Mucosa of descending colon (tissue), 3 donors: ENCODE measurements at regions not wholly inside any gene's neighbourhood (a gene's known extent, or its start where the extent isn't known, plus 50 kb on each side); places are given as distances from the start of the nearest gene placed in this dataset.

Experiments
- ATAC-seq: fragments of 200-7000 bp; cut with Tn5 transposase; one replicate; pipeline ENCODE4 v1.9.1; 2020; ENCODE audit warnings: mild to moderate bottlenecking, moderate library complexity
- DNase-seq, 3 donors: peaks; one replicate each; pipeline ENCODE4 v3.0.0-alpha.2; 2020
- H3K36me3 ChIP-seq: fragments of 200-600 bp; one replicate; pipeline ENCODE4 v1.8.0; 2021; ENCODE audit warnings: low read depth, mild to moderate bottlenecking
- H3K4me1 ChIP-seq: fragments of 200-600 bp; one replicate; pipeline ENCODE4 v1.8.0; 2021; ENCODE audit warnings: low read depth, mild to moderate bottlenecking
- H3K4me3 ChIP-seq: fragments of 200-600 bp; one replicate; pipeline ENCODE4 v1.8.0; 2021; ENCODE audit warnings: mild to moderate bottlenecking
- H3K9me3 ChIP-seq: fragments of 200-600 bp; one replicate; pipeline ENCODE4 v1.8.0; 2021; ENCODE audit warnings: mild to moderate bottlenecking
- CTCF ChIP-seq: fragments of 200-600 bp; IDR thresholded peaks from one replicate; pipeline ENCODE4 v1.8.0; 2022; ENCODE audit warnings: antibody characterized with exemption, mild to moderate bottlenecking
- intact Hi-C, 2 donors: fragments of 100-400 bp; cut with DNase I in 1 of 2; cut with micrococcal nuclease in 1 of 2; formaldehyde crosslinking; loops; one replicate each; pipeline versions ENCODE4 v1.11.0 to v1.11.1; 2022; cut with DNase I, micrococcal nuclease
- donor health status: DM: no; HTN: no; CAD: no; lungs with moderate emphysema.
- donor health status: DM: no; HTN: no; CAD: no.
- donor health status: DM: no; HTN: yes; CAD: no.

DNA sequence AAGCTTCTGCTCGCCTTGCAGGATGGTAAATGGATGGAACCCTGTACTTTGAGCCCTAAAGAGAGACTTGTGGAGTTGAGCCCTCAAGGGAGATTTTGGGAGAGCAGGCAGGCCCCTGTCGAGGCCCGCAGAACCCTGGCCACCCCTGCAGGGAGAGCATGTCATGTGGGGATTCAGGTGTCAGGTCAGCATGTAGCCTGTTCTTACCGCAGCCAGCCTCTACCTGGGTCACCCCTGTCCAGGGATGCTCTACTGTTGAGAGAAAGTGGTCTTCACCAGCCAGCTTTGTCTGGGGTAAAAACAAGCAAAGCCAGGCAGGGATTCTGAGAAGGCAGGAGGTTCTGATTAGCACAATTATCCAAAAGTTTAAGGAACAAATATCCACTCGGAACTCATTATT is 55.6 kb upstream of the PROKR2 start:
- intact Hi-C loops: no loop called here
- Histone ChIP-seq H3K4me3 (no peak overlapping the region), H3K9me3 (no peaks in the 10 kb centered on the region), H3K36me3 (no peaks in the 10 kb centered on the region), H3K4me1 (no peaks in the 10 kb centered on the region)
- TF ChIP-seq CTCF: no peak
- DNase-seq: no peak
- no peak for ATAC-seq

GRCh38 chr20:5369629-5370028 is 52.9 kb upstream of the PROKR2 start:
- no peaks in the 10 kb centered on the region for H3K4me1 ChIP-seq
- ATAC-seq: no peak
- no peaks in the 10 kb centered on the region for H3K9me3 ChIP-seq
- no peak overlapping the region for H3K4me3 ChIP-seq
- TF ChIP-seq CTCF: no peak
- intact Hi-C loops: no loop called here
- DNase-seq: no peak
- H3K36me3 ChIP-seq: no peaks in the 10 kb centered on the region
